Epithelial cell of proximal tubule (primary cell): ENCODE measurements at regions not wholly inside any gene's neighbourhood (a gene's known extent, or its start where the extent isn't known, plus 50 kb on each side); places are given as distances from the start of the nearest gene placed in this dataset.
"Not testable (repeated sequence)": the region's sequence is repeated elsewhere in the genome, so short reads cannot be mapped to it uniquely, and the experiment has no call there.

Experiments
- DNase-seq: peaks from one replicate; pipeline ENCODE4 v3.0.0-alpha.2; 2011; ENCODE audit warnings: low read depth
- H3K4me3 ChIP-seq: 2 replicates; pipeline ENCODE4 v1.5.1; 2011; ENCODE audit warnings: low read depth, mild to moderate bottlenecking, low read length
- TF ChIP-seq, protein P1 (sequence below): conservative IDR thresholded peaks from 2 replicates; pipeline ENCODE4 v1.5.1; 2012; ENCODE audit warnings: low read depth, mild to moderate bottlenecking, low read length

DNA sequence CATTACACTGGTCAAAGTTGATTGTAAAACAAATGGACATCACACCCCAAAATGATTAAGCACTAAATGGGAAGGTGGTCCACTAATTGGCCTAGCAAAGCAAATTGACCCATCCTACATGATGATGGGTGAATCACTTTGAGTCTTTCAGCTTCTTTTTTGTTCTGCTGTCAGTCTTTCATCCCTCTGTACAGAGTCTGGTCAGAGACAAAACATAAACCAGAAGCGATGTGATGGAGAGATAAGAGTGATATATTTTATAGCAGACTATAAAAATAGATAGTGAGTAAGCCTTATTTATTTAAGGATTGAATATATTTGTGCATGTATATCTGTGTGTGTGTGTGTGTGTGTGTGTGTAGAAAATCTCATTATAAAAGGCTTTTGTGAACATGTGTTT is 618.4 kb upstream of the SOX9 start:
- no peak overlapping the region for H3K4me3 ChIP-seq
- TF ChIP-seq, protein P1, sequence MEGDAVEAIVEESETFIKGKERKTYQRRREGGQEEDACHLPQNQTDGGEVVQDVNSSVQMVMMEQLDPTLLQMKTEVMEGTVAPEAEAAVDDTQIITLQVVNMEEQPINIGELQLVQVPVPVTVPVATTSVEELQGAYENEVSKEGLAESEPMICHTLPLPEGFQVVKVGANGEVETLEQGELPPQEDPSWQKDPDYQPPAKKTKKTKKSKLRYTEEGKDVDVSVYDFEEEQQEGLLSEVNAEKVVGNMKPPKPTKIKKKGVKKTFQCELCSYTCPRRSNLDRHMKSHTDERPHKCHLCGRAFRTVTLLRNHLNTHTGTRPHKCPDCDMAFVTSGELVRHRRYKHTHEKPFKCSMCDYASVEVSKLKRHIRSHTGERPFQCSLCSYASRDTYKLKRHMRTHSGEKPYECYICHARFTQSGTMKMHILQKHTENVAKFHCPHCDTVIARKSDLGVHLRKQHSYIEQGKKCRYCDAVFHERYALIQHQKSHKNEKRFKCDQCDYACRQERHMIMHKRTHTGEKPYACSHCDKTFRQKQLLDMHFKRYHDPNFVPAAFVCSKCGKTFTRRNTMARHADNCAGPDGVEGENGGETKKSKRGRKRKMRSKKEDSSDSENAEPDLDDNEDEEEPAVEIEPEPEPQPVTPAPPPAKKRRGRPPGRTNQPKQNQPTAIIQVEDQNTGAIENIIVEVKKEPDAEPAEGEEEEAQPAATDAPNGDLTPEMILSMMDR, result no peak
- no peak for DNase-seq

DNA sequence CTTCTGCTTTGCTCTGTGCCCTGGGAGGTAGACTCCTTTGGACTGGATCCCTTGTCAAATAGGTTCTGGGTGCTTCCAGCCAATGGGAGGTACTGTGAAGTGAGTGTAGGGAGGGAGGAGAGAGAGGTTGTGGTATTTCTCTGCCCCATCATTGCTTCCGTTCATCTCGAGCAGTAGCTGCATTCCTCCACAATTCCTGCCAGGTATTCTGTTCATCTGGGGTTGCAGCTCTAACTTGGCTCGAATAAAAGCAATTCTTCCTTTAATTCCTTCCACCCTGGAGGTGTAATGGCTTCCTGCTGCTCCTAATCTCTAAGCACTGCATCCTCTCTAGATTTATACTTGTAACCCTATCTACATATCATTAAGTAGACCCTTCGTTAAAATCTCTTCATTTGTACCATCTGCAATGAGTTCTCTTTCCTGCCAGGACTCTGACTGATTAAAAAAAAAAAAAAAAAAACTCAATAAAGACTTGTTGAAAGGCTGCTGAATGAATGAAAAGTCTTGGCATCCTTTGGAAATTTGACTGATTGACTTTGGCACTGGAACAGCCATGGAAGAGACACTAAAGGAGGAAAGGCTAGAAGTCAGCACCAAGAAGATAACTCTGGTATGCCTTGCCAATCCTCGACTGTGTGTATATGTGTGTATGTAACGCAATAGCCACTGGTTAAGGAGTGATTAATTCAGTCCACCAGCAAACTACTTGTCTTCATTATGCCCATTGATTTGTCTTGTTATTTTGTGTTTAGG is 616.9 kb upstream of the SOX9 start:
- H3K4me3 ChIP-seq, result no peak overlapping the region
- TF ChIP-seq, protein P1, result no peak
- no peak for DNase-seq

DNA sequence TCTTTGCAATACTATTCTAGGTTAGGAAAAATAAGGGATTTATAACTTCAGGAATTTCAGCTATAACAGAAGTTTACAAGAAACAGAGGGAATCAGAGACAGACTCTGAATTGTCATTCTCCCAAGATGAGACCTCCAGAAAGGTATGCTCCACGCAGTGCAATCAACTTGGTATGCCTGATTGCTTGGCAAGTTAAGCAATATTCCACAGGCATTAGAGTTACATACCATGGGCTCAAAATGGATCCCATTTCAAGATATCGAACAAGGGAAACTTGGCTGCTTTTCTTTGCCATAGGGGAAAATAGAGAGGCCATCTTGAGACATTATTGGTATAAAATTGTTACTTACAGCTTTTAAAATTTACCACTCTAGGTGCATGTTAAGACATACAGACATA is 615.6 kb upstream of the SOX9 start:
- no peak overlapping the region for H3K4me3 ChIP-seq
- TF ChIP-seq, protein P1, result no peak
- DNase-seq, result no peak

DNA sequence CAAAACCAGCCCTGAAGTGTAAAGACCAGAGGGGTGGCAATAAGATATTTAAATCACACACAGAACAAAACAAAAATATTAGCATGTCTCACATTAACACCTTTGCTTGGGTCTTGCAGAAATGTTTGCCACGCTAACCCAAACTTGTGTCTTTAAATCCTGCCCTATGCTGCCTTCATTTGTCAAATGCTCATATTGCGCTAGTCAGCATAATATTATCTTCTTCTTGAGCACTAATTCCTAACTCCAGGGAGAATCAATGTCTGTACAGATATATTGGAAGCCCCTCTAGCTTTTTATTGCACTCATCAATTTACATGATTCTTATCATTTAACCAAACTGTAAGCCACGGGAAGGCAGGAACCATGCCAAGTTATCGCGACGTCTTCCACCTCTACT is 614.8 kb upstream of the SOX9 start:
- TF ChIP-seq, protein P1, result no peak
- no peak overlapping the region for H3K4me3 ChIP-seq
- no peak for DNase-seq

DNA sequence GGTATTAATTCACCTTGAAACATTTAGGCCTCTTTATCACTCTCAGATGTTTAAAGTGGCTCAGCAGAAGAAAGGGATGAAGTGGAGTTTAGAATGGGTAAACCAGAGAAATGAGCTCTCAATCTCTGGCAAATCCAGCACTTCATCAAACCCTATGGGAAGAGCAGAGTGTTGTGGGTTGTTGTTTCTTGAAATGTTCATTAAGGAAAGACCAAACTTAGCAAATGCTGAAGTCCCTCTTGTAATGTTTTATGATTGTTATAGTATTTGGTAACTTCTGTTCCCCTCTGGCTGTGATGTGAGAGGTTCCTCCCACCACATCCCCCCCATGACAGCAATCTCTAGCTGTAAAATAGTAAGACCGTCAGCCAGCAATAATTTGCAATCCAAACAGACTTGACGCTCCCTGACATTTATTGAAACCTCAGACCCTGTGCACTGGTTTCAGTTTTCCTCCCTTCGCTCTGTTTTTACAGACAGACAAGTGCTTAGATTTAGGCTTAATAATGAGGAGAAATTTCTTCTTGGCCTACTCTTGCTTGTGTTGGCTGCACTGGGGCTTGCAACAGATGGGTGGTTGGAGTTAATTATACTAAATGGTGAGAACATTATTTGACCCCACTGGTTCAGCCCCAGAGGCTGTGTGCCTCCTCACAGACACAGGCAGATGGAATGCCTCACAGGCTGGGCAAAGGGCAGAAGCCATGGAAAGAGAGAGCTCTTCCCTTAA is 609.4 kb upstream of the SOX9 start:
- no peak overlapping the region for H3K4me3 ChIP-seq
- TF ChIP-seq, protein P1, result no peak
- no peak for DNase-seq

DNA sequence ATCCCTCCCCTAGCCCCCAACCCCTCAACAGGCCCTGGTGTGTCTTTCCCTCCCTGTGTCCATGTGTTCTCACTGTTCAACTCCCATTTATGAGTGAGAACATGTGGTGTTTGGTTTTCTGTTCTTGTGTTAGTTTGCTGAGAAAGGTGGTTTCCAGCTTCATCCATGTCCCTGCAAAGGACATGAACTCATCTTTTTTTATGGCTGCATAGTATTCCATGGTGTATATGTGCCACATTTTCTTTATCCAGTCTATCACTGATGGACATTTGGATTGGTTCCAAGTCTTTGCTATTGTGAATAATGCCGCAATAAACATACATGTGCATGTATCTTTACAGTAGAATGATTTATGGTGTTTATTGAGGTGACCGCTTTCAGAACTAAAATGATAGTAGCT is 607.1 kb upstream of the SOX9 start:
- H3K4me3 ChIP-seq, DNase-seq: not testable (repeated sequence)

DNA sequence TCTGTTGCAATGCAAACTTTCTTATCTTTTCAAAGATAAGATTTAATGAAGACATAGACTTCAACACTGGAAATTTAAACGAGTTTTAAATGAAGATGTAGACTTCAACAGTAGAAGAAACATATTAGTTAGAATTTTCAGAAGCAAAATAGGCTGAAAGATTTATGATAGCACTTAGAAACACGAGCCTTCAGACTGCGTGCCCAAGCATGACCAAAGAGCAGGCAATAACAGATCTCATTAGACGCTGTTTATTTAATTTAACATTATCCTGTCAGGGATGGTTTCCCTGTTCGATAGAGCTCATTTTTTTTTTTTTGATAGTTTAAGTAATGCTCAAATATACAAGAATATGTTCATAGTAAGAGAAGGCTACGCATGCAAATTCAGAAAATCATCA is 604.7 kb upstream of the SOX9 start:
- no peak overlapping the region for H3K4me3 ChIP-seq
- TF ChIP-seq, protein P1, result no peak
- DNase-seq, result no peak
